HEK293T (cell line): ENCODE measurements at regions not wholly inside any gene's neighbourhood (a gene's known extent, or its start where the extent isn't known, plus 50 kb on each side); places are given as distances from the start of the nearest gene placed in this dataset.

ENCODE experiments used
- CTCF ChIA-PET: fragments of 350-600 bp; formaldehyde crosslinking; extraction: SDS; loops from one replicate; lab custom pipeline; 2021; ENCODE audit warnings: antibody characterized with exemption, inconsistent platforms; lab: Yijun Ruan, JAX
- POLR2A ChIA-PET: fragments of 350-600 bp; formaldehyde crosslinking; extraction: SDS; loops from one replicate; lab custom pipeline; 2020; ENCODE audit warnings: antibody characterized with exemption, inconsistent platforms; lab: Yijun Ruan, JAX
- DNase-seq: peaks from one replicate; pipeline ENCODE4 v3.0.0; 2012; ENCODE audit warnings: mixed read lengths; ENCODE audit errors: extremely low spot score
- ARNT ChIP-seq: fragments of 450-650 bp; IDR thresholded peaks from 2 replicates; pipeline ENCODE4 v1.6.1; 2017; ENCODE audit warnings: mild to moderate bottlenecking
- BHLHE40 ChIP-seq: fragments of 450-650 bp; IDR thresholded peaks from 2 replicates; pipeline ENCODE4 v1.6.1; 2016; ENCODE audit warnings: mild to moderate bottlenecking, moderate library complexity, borderline replicate concordance
- CTBP1 ChIP-seq: fragments of 450-650 bp; IDR thresholded peaks from 2 replicates; pipeline ENCODE4 v1.6.1; 2016; ENCODE audit warnings: borderline replicate concordance
- ELF4 ChIP-seq: fragments of 450-650 bp; IDR thresholded peaks from 2 replicates; pipeline ENCODE4 v1.6.1; 2017; ENCODE audit warnings: antibody characterized with exemption
- FOXA1 ChIP-seq: fragments of 450-650 bp; IDR thresholded peaks from 2 replicates; pipeline ENCODE4 v1.6.1; 2016; ENCODE audit warnings: mild to moderate bottlenecking
- FOXK2 ChIP-seq: fragments of 450-650 bp; IDR thresholded peaks from 2 replicates; pipeline ENCODE4 v1.6.1; 2016; ENCODE audit warnings: mild to moderate bottlenecking
- FOXM1 ChIP-seq: fragments of 450-650 bp; IDR thresholded peaks from 2 replicates; pipeline ENCODE4 v1.6.1; 2017; ENCODE audit warnings: mild to moderate bottlenecking, borderline replicate concordance
- HDGF ChIP-seq: fragments of 450-650 bp; IDR thresholded peaks from 2 replicates; pipeline ENCODE4 v1.6.1; 2017; ENCODE audit warnings: antibody characterized with exemption, borderline replicate concordance
- L3MBTL2 ChIP-seq: fragments of 450-650 bp; conservative IDR thresholded peaks from 2 replicates; pipeline ENCODE4 v1.6.1; 2016; ENCODE audit warnings: mild to moderate bottlenecking
- LEF1 ChIP-seq: fragments of 450-650 bp; IDR thresholded peaks from 2 replicates; pipeline ENCODE4 v1.6.1; 2017; ENCODE audit warnings: mild to moderate bottlenecking, borderline replicate concordance
- NFRKB ChIP-seq: fragments of 450-650 bp; IDR thresholded peaks from 2 replicates; pipeline ENCODE4 v1.6.1; 2016; ENCODE audit warnings: mild to moderate bottlenecking, moderate library complexity
- PKNOX1 ChIP-seq: fragments of 450-650 bp; IDR thresholded peaks from 2 replicates; pipeline ENCODE4 v1.6.1; 2016
- SP1 ChIP-seq: fragments of 450-650 bp; IDR thresholded peaks from 2 replicates; pipeline ENCODE4 v1.6.1; 2017
- SUZ12 ChIP-seq: fragments of 450-650 bp; IDR thresholded peaks from 2 replicates; pipeline ENCODE4 v1.6.1; 2016; ENCODE audit warnings: mild to moderate bottlenecking
- TARDBP ChIP-seq: fragments of 450-650 bp; IDR thresholded peaks from 2 replicates; pipeline ENCODE4 v1.6.1; 2016
- ZNF384 ChIP-seq: fragments of 450-650 bp; IDR thresholded peaks from 2 replicates; pipeline ENCODE4 v1.6.1; 2016

- POLR2A ChIA-PET: no interaction called here
- TF ChIP-seq TARDBP: no peak
- TF ChIP-seq CTBP1: no peak
- TF ChIP-seq L3MBTL2: no peak
- TF ChIP-seq NFRKB: no peak
- TF ChIP-seq SP1: no peak
- no peak for TF ChIP-seq ELF4
- no peak for TF ChIP-seq ARNT
- TF ChIP-seq FOXK2: no peak
- TF ChIP-seq PKNOX1: no peak
- no peak for DNase-seq
- CTCF ChIA-PET: interaction anchor here (0.7 kb wide), 1 partner anchor 23 kb away, joined by 3 read pairs; no protein-coding TSS in a partner anchor
Observed at GRCh38 chr11:91927448-91927847, 297.2 kb upstream of the FAT3 start.

- ChIA-PET POLR2A (no interaction called here), CTCF (no interaction called here)
- TF ChIP-seq ELF4 (no peak), ZNF384 (no peak), SUZ12 (no peak), BHLHE40 (no peak), CTBP1 (no peak), FOXK2 (no peak), HDGF (no peak), L3MBTL2 (no peak), NFRKB (no peak), PKNOX1 (no peak), LEF1 (no peak), FOXA1 (no peak), TARDBP (no peak), ARNT (no peak), SP1 (no peak), FOXM1 (no peak)
- no peak for DNase-seq
Observed at GRCh38 chr11:91926965-91927364, 297.7 kb upstream of the FAT3 start.

GRCh38 chr11:91922846-91923245, 301.8 kb upstream of the FAT3 start:
- no peak for TF ChIP-seq ZNF384
- TF ChIP-seq LEF1: no peak
- no peak for TF ChIP-seq NFRKB
- no peak for TF ChIP-seq SP1
- TF ChIP-seq HDGF: no peak
- TF ChIP-seq TARDBP: no peak
- no peak for TF ChIP-seq L3MBTL2
- no peak for TF ChIP-seq FOXM1
- no peak for TF ChIP-seq ARNT
- TF ChIP-seq FOXK2: no peak
- no peak for TF ChIP-seq SUZ12
- no peak for TF ChIP-seq ELF4
- no peak for TF ChIP-seq PKNOX1
- TF ChIP-seq BHLHE40: no peak
- no peak for TF ChIP-seq FOXA1
- TF ChIP-seq CTBP1: no peak
- CTCF ChIA-PET: no interaction called here
- POLR2A ChIA-PET: no interaction called here
- no peak for DNase-seq

GRCh38 chr11:91921974-91922373, 302.6 kb upstream of the FAT3 start:
- TF ChIP-seq ZNF384 (no peak), HDGF (no peak), LEF1 (no peak), FOXM1 (no peak), SUZ12 (no peak), PKNOX1 (no peak), ELF4 (no peak), FOXA1 (no peak), L3MBTL2 (no peak), TARDBP (no peak), CTBP1 (no peak), BHLHE40 (no peak), SP1 (no peak), FOXK2 (no peak), NFRKB (no peak)
- no peak for DNase-seq
- CTCF ChIA-PET: no interaction called here
- POLR2A ChIA-PET: no interaction called here

- POLR2A ChIA-PET: no interaction called here
- no peak for TF ChIP-seq L3MBTL2
- TF ChIP-seq PKNOX1: no peak
- TF ChIP-seq FOXA1: no peak
- TF ChIP-seq LEF1: no peak
- TF ChIP-seq TARDBP: no peak
- TF ChIP-seq SUZ12: no peak
- no peak for TF ChIP-seq ARNT
- TF ChIP-seq FOXK2: no peak
- TF ChIP-seq ELF4: no peak
- TF ChIP-seq NFRKB: no peak
- no peak for TF ChIP-seq FOXM1
- no peak for TF ChIP-seq CTBP1
- no peak for TF ChIP-seq BHLHE40
- DNase-seq: no peak
- CTCF ChIA-PET: no interaction called here
Observed at GRCh38 chr11:91913407-91913806, 311.2 kb upstream of the FAT3 start.
